ENCODE measurements at regions not wholly inside any gene's neighbourhood (a gene's known extent, or its start where the extent isn't known, plus 50 kb on each side); places are given as distances from the start of the nearest gene placed in this dataset.
"Not testable (repeated sequence)": the region's sequence is repeated elsewhere in the genome, so short reads cannot be mapped to it uniquely, and the experiment has no call there.

DNA sequence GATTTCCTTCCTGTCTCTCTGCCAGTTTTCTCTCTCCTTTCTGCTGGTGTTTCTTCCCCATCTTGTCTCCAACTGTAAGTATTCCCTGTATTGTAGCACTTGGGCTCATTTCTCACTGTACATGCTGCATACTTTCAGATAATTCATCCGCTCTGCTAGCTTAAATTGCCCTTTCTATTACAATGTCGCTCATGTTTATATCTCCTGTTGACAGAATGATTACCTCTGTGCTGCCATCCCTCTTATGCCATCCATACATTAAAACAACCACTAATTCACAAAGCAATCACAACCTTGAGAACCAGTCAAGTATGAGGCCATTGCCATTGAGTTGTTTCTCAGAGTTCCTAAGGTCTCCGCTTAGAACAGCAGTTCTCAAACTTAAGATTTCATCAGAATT lies 107.5 kb upstream of the SOX2 start:
- no peak for DNase-seq

DNA sequence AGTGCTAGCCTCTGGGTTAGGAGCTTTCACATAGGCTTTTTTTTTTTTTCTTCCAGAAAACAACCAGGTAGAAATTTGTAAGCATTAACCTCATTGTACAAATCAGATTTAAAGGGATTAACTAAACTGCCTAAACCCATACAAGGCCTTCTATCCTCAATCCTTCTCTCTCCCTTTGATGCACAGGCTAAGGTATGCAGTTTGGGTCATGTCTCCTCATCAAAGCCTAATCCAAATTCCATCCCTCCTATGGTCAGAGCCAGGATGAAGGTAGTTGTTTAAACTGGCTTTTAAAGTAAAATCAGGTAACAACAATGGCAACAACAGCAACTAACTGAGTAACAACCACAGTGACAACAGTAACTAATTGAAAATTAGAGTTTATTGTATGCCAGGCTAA lies 115.6 kb upstream of the SOX2 start:
- DNase-seq, result no peak

DNA sequence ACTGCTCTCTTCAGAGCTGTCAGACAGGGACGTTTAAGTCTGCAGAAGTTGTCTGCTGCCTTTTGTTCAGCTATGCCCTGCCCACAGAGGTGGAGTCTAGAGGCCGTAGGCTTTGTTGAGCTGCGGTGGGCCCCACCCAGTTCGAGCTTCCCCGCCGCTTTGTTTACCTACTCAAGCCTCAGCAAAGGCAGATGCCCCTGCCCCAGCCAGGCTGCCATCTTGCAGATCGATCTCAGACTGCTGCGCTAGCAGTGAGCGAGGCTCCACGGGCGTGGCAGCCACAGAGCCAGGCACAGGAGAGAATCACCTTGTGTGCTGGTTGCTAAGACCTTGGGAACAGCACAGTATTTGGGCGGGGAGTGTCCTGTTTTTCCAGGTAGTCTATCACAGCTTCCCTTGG lies 120.8 kb upstream of the SOX2 start:
- DNase-seq, result not testable (repeated sequence)

DNA sequence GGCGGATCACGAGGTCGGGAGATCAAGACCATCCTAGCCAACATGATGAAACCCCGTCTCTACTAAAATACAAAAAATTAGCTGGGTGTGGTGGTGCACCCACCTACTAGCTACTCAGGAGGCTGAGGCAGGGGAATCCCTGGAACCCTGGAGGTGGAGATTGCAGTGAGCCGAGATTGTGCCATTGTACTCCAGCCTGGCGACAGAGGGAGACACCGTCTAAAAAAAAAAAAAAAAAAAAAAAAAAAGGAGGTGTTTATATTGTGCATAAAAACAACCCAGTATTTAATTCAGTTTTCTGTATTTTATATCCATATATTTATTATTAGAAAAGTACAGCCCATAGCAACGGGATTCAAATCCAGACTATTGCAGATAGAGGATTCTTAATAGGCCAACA lies 129.1 kb upstream of the SOX2 start:
- DNase-seq, result no peak

DNA sequence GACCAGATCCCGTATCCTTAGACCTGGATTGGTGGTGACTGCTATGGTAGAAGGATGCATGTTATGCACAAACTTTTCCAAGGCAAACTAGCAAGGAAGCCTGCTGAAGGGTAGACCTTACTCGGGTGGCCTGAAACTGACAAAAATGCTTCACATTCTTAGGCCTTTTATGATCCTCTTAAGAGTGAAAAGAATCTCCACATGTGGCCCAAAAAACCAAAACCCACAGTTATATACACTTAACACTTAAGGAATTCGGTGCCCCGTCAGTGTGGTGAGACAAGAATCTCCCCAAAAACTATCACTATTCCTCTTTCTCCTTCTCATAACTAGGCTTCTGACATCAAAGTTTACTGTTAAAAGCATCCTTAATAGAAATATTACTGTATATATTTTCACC lies 130.1 kb upstream of the SOX2 start:
- DNase-seq, result no peak

DNA sequence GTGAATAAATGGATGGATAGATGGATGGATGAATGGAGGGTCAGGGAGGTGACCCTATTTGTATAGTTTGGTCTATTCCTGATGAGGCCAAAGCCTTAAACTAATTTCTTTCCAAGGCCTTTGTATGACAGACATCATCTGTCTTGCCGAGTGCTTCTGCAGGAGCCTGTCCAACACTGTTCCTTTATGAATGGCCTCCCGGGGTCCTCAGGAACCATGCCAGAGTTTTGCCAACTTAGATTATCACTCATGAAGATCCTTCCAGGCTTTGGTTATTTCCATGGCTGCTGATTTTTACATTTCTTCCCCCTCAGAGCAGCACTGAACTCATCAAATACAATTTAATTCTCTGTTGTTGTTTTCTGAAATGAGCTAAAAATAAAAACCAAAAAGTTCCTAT lies 133.0 kb upstream of the SOX2 start:
- DNase-seq, result no peak

DNA sequence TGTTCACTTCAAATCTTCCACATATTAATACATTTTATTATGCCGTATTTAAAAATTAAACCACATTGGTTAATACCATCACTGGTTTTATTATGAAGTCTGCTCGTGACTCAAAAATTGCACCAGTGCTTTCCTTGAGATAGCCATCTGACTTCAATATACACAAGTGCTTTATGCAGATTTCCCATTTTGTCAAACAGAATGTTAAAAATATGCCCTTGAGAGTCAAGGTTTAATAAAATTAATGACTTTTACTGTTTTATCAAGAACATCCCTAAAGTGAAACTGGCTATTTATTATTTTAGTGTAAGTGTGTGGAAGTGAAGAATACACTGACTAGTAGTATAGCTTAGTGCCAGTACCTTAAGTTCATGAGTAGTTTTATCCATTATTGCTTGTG lies 139.3 kb upstream of the SOX2 start:
- no peak for DNase-seq

DNA sequence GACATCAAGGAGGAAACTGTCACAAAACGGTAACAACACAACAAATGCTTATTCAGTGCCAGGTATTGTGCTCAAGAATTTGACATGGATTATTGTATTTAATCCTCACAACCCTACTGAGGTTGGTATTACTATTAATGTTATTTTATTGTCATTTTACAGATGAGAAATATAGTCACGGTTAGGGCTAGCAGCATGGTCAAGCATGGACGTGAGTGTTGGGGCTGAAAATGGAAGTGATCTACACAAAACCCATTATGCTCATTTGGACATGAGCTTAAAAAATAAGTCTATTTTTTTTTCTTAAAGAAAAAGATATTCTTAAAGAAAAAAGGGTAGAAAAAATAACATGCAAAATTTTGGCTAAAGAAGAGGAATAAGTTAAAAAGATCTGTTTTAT lies 141.3 kb upstream of the SOX2 start:
- no peak for DNase-seq

DNA sequence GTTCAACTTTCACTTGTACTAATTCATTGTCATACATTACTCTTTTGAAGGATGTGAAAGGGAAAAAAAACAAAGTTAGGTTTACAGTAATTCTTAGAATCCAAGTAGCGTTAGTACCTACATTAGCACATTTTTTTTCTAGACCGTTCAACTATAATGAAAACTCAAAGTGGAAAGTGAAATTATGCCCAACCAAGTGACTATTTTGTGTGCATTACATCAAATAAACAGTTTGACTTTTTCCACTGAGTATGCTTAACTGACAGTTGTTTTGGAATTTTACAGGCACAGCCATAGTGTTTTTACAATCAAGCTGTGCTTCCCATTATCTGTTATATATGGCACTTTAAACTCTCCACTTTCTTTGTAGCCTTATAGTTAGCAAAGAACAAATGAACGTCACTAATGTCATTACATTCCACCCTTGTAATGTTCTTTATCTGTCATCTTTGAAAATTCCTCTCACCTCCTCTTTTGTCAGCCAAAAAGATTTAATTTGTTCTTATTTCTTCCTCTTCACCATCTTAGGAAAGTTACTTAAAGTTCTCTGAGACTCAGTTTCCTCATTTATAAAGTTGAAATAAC lies 142.3 kb upstream of the SOX2 start:
- DNase-seq, result no peak

DNA sequence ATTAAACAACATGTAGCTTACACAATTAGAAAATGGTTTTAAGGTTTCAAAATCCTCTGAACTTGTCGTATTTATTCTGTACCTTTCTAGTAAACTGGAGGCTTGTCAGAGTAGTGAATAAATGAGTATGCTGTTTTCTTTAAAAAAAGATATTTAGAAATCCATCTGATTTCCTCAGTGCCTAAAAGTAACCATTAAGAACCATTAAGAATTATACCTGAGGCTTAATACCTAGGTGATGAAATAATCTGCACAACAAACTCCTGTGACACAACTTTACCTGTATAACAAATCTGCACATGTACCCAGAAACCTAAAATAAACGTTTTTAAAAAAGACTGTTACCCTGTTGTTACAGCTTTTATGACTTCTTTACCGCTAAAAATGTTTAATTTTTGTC lies 143.0 kb upstream of the SOX2 start:
- DNase-seq, result no peak

DNA sequence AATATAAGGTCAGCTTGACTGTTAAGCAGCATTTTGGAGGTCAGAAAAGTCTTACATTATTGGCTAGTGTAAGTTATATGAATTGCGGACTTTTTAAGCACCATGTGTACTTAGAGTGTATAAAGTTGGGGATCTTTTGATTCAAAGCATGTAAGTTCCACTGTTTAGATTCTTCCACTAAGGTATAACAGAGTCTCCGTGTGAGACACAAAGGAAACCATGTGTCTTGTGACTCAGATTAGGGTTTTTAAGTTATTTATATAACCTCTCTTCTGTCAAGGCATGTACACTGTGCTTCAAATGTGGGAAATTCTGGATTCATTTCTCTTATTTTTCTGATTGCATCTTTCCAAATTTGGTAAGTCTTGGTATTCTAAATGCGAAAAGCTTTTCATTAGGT lies 143.5 kb upstream of the SOX2 start:
- DNase-seq, result no peak

DNA sequence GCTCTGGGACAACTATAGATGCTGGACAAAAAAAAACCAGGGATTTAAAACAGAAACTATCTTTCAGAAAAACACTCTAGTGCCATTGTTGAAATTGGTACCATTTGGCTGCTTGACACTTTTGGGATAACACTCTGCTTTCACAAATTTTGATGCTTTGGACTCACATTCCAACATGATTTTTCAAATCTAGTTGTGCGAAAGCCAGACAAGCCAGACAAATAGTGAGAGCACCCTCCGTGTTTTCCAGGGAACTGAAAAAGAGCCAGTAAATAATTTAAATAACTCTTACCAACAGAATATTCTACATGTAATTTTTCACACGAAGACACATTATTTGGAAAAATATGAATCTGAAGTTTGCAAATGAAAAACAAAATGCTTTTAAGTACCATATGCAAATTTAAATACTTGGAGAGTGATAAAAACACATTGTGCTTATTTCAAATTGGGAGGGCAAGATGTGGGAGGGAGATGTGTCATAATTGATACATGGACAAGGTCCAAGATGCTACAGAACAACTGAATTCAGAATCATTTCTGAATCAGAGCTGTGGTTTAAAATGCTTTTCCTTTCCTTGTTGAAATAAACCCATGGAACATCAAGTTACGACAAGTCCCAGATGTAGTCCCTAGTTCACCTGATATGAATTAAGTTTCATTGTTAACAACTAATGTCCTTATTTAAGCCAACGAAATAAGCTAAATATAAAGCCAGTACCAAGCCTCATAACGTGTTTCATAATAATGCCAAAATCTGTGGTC lies 144.2 kb upstream of the SOX2 start:
- DNase-seq, result no peak

DNA sequence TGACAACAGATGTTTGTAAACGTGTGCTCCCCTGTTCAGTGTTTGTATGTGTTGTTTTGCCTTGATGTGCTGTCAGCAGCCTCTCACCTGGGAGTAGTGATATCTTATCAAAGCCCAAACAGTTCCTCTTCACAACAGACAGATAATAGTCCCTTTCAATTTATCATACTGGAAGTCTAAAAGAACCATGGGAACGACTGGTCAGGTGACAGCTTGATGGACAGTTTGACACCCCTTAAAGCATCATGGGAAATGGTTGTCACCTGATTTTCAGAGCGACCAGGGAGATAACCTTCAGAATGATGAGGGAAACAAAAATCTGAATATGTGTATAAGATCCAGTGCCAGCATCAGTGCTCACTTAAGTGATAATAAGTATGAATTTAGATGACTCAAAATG lies 146.3 kb upstream of the SOX2 start:
- no peak for DNase-seq

DNA sequence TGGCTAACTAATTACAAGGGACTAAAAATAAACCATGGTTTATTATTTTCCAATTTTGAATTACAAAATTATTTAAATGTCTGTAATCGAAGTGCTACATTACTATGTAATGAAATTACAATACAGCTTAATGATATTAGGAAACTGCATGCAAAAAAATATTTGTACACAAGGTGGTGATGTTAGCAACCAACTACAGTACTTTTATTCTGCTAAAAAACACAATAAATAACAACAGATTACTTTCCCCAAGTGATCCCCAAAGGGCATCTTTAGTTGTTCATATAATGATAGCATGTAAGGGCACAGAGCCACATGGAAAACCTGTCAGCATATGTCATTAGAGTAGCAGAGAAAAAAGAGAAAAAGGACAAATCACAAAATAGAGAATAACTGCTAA lies 147.5 kb upstream of the SOX2 start:
- DNase-seq, result no peak

DNA sequence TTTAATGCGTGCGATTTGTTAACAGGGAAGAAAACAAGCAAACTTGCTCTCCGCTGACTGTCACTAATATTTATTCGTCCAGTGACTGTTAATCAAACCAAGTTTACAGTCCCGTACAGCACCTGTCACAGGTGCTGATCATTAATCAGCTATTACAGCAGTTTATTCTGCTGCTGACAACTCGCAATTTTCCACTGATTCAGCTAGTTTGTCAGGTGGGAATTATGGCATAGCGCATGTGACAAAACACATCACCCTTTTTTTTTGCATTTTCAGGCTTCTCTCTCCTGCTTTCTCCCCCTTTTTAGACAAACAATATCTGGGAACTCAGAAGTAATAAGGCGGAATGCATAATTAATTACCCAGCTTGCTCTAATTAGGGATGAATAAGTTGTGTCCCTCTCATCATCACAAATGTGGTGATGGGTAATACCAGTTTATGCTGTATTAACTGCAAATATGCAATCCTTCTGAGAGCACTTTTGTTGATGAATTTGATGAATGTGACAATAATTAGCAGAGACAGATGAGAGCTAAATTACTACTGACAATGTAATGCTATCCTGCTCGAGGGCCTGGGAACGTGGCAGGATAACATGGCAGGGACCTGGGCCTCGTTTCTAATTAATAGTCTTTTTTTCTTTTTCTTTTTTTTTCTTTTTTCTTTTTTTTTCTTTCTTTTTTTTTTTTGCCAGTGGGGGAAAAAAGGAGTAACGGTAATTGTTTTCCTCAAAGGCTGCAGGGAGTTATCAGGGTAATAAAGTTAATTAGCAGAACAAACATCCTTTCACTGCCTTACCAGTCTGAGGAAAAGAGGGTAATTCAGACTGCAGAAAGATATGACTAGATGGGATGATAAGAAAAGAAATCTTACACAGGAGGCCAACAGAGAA lies 150.3 kb upstream of the SOX2 start:
- no peak for DNase-seq

DNA sequence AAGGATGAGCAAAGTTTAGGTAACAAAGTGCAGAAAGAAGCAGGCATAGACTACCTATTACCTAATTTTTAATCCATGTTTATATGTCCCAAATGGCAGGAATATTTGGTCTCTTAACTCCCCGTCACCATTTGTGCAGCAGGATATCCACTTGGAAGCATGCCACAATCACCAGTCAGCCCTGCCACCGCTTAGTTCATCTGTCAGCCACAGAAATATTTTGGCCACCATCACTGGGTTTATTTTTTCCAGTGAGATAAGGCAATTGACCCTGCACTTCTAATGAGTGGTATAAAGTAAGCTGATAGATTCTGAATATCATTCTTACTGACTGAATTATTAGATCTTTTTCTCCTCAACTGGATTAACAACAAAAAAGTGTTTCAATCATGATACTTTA lies 152.9 kb upstream of the SOX2 start:
- DNase-seq, result no peak

DNA sequence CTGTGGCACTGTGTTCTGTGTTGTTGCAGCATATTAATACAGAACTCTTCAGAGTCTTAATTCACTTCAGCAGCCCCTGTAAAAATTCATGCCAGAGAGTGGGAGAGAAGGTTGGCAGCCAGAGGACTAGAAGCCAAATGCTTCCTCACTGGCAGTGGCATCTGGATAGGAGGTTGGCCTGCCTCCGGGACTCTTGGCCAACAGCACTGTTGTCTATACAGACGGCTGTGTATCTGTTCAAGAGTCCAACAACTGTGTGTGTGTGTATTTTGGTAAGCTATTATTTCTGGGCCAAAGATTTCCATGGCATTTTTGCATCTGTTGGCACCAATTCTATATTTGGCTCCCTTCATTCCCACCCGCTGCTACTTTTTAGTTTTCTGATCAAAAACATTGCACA lies 156.0 kb upstream of the SOX2 start:
- DNase-seq, result no peak

DNA sequence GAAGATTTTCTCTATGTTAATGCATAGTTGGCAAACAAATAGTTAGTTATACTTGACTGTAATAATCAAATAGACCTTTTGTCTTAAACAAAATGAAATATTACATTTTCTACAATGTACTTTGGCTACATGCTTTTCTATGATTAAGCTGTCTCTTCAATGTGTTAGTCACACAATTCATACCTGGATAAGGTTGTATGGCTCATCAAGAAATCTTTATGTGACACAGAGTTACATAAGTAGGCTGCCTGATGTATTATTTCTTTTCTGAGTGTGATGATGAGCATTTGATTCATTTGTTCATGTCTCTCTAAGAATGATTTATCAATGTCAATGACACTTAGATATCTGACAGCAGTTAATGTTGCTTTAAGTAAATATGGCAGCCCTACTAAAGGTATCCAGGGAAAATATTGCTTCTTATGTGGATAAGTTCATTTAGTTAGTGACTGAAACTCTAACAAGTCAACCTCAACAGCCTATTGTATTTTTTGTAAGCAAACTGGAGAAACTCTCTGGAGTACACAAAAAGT lies 157.4 kb upstream of the SOX2 start:
- no peak for DNase-seq

DNA sequence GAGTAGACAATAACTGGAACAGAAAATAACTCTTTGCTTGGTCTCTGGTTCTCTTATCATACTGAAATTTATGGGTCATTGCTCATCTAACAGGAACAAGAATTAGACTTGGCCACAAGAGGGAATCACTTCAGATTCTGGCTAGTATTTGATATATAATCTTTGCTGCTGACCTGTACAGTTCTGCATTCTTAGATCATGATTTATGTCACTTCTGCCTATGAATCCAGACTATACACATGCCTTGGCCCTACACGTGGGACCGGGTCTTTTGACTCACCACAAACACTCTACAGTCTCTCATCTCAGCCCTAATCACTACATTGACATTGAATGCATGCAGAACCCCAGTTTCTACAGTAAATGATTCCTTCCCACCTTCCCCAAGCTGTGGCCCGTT lies 162.5 kb upstream of the SOX2 start:
- no peak for DNase-seq

DNA sequence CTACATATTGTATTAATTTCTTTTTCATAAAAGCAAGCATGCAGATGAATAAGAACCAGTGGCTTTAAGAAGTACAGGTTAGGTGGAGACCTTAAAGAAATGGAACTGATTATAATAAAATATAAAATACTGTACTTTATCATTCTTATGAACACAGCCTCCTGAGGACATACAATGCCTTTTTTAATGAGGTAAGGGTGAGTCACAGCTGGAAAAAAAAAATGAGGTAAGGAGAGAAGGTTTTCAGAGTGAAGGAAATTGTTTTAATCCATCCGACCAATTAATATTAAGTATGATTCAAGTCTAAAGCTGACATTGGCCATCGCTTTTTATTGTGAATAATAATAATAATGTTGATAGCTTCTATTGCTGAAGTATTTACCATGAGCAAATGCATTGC lies 170.3 kb upstream of the SOX2 start:
- no peak for DNase-seq

DNA sequence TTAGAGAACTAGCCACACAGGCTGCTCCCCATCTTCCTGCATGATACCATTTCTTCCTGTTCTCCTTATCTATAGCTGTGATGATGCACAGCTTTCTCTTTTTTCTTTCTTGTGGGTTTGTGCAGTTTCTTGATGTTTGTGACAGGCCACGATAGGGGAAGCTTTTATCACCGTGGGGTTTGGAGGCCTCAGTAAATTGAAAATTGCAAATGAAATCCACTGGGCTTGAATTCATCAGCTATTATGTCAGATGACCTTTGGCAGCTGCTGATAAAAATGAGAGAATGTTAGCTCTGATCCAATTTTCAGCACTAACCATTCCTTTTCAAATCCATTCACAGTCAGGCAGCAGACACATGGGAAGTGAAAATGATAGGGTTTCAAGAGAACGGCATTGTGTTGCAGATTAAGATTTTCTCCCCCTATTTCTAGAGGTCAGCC lies 176.9 kb upstream of the SOX2 start:
- DNase-seq, result no peak

DNA sequence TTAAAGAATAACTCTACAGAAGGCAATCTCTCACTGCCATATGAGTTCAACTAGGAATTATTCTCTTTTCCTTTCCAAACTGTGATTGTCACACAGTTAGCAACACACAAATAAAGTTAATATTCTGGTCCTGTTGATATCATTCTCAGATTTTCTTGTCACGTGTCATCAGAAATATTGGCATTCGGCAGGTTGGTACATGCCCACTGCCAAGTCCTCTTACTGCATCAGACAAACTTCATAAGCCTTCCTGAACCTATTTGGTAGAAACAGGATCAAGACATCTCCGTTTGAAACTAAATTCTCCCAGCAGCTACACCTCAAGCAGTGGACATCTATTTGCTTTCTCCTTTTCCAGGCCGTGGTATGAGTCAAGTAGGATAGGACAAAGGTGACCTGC lies 177.9 kb upstream of the SOX2 start:
- no peak for DNase-seq

DNA sequence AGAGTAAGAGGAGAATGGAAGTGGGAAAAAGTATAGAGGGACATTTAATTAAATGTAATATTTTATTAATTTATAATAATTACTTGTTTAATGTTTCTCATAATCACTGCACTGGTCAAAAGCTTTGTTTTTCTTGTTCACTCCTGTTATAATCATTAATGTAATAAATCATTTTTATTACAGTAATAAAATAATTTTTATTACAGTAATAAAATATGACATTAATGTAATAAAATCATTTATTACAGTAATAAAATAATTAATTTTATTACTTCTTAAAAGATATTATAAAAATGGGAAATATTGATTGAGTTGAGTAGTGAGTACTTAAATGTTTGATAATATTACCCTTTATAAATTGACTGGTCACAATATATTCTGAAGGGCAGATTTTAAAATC lies 181.1 kb upstream of the SOX2 start:
- no peak for DNase-seq

DNA sequence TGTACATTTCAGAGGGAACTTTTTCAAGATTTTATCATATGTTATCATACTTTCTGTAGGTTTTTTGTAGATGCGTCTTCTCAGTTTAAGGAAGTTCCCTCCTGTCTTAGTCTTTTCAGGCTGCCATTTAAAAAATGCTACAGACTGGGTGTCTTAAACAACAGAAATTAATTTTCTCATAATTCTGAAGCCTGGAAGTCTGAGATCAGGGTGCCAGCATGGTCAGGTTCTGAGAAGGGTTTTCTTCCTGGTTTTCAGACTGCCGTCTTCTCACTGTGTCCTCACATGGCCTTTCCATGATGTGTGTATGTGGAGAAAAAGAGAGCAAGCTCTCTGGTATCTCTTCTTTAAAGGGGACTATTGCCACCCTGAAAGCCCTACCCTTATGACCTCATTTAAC lies 189.9 kb upstream of the SOX2 start:
- no peak for DNase-seq
